HG02943 (cell line): ENCODE measurements at regions not wholly inside any gene's neighbourhood (a gene's known extent, or its start where the extent isn't known, plus 50 kb on each side); places are given as distances from the start of the nearest gene placed in this dataset.

Source experiments
- ATAC-seq: cut with Tn5 transposase; IDR thresholded peaks from one replicate; pipeline ENCODE4 v1.9.1; 2021; ENCODE audit warnings: mild to moderate bottlenecking, low read depth, moderate library complexity; ENCODE audit not compliant: unreplicated experiment

- no peak for ATAC-seq
Measured at GRCh38 chr4:179447308-179447707, 2005.1 kb upstream of the AGA start.

GRCh38 chr4:179465131-179465797, 2023.0 kb upstream of the AGA start:
- no peak for ATAC-seq

- ATAC-seq = no peak
Measured at GRCh38 chr4:179467878-179468277, 2025.6 kb upstream of the AGA start.

GRCh38 chr4:179472164-179472563, 2029.9 kb upstream of the AGA start:
- ATAC-seq = no peak

DNA sequence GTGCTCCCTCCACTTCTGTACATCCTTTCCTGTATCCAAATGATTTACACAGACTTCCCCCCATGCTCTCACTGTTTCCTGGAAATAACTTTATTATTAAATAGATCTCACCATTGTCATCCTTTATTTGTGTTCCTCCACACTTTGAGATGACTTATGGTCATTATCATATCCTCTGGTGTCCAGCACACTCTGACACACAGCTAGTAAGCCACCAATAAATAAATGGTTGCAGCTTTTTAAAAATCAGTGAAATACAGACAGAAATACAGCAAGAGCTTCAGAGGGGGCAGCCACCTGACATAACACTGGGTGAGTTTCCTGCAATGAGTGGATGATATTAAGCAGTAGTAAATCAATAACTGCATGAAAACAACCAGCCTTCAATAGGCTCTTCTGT, 2036.4 kb upstream of the AGA start:
- no peak for ATAC-seq

- ATAC-seq = no peak
Measured at GRCh38 chr4:179485781-179486180, 2043.5 kb upstream of the AGA start.

DNA sequence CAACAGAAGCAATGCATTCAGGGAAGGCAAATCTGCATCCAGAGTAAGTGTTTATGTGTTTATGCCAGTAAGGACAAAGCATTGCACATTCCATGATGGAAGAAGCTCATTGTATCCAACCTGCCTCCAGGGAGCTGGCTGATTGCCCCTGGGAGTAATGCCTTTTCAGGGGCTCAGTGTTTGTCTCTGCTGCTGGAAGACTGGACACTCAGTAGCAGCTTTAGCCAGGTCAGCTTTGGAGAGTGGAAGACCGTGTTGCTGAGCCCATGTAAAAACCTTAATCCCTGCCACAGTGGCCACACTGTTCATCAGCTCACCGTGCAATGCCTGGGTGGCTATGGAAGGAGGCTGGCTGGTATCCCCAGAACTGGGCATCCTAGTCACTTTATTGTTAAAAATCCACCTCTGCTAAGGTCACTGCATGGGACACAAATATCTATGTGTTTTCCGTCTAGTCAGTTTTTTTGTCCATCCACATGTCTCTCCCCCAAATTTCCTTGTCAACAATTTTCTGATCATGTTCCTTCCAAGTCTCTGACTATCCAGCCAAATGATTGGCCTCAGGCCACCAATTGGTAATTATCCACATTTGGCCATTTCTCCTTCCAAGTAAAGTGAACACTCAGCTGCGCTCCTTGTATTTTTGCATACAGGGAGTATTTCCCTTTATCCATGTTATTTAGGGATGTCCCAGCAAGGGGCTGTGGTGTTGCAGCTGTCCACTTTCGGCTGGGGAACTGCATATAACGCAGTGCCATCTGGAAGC, 2044.5 kb upstream of the AGA start:
- no peak for ATAC-seq

DNA sequence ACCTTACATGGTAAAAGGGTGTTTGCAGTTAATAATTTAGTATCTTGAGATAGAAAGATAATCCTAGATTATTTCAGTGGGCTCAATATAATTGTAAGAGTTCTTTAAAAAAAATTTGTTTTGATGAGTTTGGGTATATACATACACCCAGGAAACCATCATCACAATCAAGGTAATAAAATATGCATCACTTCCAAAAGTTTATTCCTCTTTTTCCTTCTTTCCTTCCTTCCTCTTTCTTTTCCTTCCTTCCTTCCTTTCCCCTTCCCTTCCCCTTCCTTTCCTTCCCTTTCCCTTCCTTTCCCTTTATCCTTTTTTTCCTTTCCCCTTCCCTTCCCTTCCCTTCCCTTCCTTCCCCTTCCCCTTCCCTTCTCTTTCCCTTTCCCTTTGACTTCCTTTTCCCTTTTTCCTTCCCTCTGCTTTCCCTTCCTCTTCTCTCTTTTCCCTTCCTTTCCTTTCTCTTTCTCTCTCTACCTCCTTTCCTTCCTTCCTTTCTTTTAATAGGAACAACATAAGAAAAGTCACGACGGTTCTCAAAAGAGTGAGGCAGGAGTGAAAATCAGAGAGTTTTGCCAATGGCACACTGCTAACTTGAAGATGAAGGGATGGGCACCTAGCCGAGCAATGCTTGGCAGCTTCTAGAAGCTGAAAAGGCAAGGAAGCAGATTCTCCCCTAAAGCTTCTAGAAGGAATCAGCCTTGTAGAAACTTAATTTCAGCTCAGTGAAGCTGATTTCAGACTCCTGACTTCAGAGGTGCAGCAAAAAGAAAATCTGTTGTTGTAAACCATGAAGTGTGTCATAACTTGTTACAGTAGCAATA, 2050.2 kb upstream of the AGA start:
- no peak for ATAC-seq

DNA sequence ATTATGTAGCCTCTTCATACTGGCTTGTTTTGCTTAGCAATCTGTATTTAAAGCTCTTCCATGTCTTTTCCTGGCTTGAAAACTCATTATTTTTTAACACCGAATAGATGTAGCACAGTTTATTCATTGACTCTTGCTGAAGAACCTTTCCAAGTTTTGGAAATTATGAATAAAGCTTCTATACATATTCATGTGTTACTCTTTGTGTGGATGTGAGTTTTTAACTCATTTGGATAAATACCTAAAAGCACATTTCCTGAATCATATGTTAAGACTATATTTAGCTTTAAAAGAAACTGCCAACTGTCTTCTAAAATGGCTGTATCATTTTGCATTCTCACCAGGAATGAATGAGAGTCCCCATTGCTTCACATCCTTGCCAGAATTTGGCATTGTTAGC, 2061.7 kb upstream of the AGA start:
- ATAC-seq = no peak

GRCh38 chr4:179509489-179509888, 2067.3 kb upstream of the AGA start:
- ATAC-seq = no peak

DNA sequence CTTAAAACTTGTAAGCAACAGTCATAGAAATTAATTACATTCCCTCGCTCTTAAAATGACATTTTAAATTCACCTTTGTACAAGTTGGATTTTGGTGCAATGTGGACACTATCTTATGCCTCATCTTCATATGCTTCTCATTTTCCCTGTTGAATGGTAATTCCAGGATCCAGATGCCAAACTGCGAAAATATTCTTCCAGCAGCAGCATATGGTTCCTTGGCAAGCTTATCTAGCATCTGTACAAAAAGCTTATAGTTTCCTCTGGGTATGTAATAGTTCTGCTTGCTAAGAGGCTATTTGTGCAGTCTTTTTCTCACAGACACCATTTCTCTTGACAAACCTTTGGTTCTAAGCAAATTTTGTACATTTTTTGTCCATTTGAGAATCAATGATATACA, 2079.7 kb upstream of the AGA start:
- no peak for ATAC-seq

GRCh38 chr4:179530958-179531357, 2088.7 kb upstream of the AGA start:
- ATAC-seq = no peak

DNA sequence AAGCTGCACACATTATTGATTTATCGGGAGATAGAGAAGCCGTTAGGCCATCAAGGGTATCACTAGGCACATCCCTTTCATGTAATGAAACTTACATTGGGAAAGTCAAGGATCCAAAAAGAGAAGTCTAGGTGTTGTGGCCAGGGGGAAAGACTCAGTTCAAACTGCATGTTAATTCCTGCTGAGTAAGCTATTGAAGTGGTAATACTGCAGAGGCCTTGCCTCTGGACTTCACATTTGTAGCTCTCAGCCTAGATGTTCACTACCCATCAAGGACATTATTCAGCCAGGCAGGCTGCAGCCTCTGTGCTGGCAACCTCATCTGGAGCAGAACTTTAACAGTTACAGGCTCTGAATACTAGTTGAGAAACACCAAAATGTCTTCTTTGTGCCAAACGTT, 2094.5 kb upstream of the AGA start:
- no peak for ATAC-seq

- no peak for ATAC-seq
Measured at GRCh38 chr4:179539641-179540040, 2097.4 kb upstream of the AGA start.

DNA sequence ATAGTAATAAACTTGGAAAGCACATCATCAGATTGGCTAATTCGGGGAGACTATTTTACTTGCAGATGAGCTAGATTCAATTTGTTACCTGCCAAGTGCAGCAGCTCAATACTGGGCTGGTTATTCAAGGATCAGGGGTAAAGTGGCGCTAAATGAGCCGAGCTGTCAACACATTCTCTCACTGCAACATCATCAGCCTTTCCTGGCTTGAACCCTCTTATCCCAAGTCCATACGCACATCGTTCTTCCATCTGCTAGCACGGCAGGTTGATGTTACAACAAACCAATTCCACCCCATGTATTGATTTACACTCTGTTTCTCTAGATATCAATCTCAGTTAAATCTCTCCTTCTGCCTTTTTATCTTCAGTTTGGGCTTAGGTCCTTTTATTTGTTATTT, 2101.5 kb upstream of the AGA start:
- no peak for ATAC-seq

DNA sequence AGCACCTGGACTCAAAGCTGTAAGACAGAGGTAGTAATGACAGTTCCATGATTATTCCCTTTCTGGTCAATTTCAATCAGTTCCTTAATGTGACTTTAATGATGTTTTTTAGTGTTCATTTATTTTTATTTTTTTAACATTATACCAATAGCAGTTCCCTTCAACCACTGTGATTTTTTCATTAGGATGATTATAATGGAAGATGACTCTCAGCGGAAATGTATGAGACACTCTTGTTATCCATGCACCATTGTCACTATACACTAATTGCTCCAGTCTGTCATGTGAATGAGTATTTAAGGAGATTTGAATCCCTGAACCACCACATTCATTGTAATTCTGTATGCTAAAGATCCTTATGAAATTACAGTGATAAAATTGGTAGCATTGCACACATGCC, 2102.3 kb upstream of the AGA start:
- no peak for ATAC-seq

GRCh38 chr4:179552131-179552530, 2109.9 kb upstream of the AGA start:
- no peak for ATAC-seq

DNA sequence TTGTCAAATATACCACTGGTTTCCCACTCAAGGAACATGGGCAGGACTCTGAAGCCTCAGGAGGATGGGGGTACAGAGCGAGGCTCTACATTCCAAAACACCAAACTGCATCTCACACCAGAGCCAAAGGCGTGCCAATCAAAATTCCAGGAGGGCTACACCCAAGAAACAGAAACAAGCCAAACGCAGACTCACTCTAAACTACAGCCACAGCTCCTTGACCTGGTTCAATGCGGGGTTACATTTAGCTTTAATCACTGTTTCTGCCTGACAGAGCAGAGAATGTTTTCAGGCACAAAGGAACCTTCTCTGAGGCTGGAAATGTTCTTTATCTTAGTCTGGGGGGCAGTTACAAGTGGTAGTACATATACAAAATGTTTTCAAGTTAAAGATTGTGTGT, 2121.5 kb upstream of the AGA start:
- ATAC-seq = no peak

DNA sequence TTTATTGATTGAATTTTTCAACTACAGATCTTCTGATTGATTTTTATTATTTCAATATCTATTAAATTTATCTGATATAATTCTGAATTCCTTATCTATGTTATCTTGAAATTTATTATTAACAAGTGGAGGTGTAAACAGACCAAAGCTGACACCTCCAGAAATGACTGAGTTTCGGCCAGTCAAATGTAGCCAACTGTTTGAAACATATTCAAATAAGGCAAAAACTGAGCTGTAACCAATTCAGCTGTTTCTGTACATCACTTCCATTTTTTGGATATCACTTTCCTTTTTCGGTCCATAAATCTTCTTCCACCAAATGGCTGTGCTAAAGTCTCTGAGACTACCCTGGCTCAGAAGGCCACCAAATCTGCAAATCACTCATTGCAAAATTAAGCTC, 2127.3 kb upstream of the AGA start:
- no peak for ATAC-seq

GRCh38 chr4:179582164-179582905, 2140.1 kb upstream of the AGA start:
- no peak for ATAC-seq

- ATAC-seq = no peak
Measured at GRCh38 chr4:179583221-179583620, 2141.0 kb upstream of the AGA start.
